Naive thymus-derived CD4-positive, alpha-beta T cell (primary cell): ENCODE measurements at regions not wholly inside any gene's neighbourhood (a gene's known extent, or its start where the extent isn't known, plus 50 kb on each side); places are given as distances from the start of the nearest gene placed in this dataset.

Experiments
- ATAC-seq: fragments of 150-1000 bp; cut with Tn5 transposase; 2 replicates; pipeline ENCODE4 v1.10.0; 2021; ENCODE audit warnings: mild to moderate bottlenecking, moderate library complexity
- CTCF ChIA-PET: fragments of 350-600 bp; sonication (Branson Sonifier 250); formaldehyde crosslinking; loops from one replicate; lab custom pipeline; 2021; ENCODE audit warnings: antibody characterized with exemption; lab: Charles Lee
- POLR2A ChIA-PET: fragments of 350-600 bp; sonication (Branson Sonifier 250); formaldehyde crosslinking; loops from one replicate; lab custom pipeline; 2021; ENCODE audit warnings: antibody characterized with exemption, inconsistent platforms; lab: Charles Lee
- DNase-seq, 9 donors: peaks; one replicate each; pipeline versions ENCODE4 v3.0.0 to v3.0.0-alpha.2; 2020 to 2022; ENCODE audit warnings: mixed read lengths in 1 of 9
- H3K27ac ChIP-seq: one replicate; pipeline ENCODE4 v1.7.0; 2013; ENCODE audit warnings: mild to moderate bottlenecking, low read depth, low read length, moderate library complexity
- H3K27me3 ChIP-seq, 2 donors: one replicate each; pipeline ENCODE4 v1.7.0; 2013; ENCODE audit warnings: low read length in 2 of 2, mild to moderate bottlenecking in 2 of 2, moderate library complexity in 2 of 2; ENCODE audit not compliant: control insufficient read depth in 2 of 2, insufficient read depth in 2 of 2
- H3K36me3 ChIP-seq, 3 experiments: 1 replicate in 2 of 3; 2 replicates in 1 of 3; pipeline ENCODE4 v1.7.0; 2013; ENCODE audit warnings: low read length in 3 of 3, mild to moderate bottlenecking in 3 of 3, moderate library complexity in 1 of 3; ENCODE audit not compliant: insufficient read depth in 3 of 3, control insufficient read depth in 2 of 3
- H3K4me1 ChIP-seq, 2 donors: one replicate each; pipeline ENCODE4 v1.7.0; 2013; ENCODE audit warnings: low read length in 2 of 2, mild to moderate bottlenecking in 2 of 2, moderate library complexity in 1 of 2; ENCODE audit not compliant: control insufficient read depth in 2 of 2, insufficient read depth in 2 of 2
- H3K4me3 ChIP-seq: 2 replicates; pipeline ENCODE4 v1.7.0; 2013; ENCODE audit warnings: mild to moderate bottlenecking, low read length
- H3K9me3 ChIP-seq, 3 experiments: 1 replicate in 2 of 3; 2 replicates in 1 of 3; pipeline ENCODE4 v1.7.0; 2013; ENCODE audit warnings: low read length in 3 of 3; ENCODE audit not compliant: control insufficient read depth in 2 of 3
- H3K27ac Mint-ChIP-seq, 9 donors: one replicate each; pipeline ENCODE4 v1.8.0; 2020 to 2022; ENCODE audit warnings: mixed read lengths in 9 of 9, mild to moderate bottlenecking in 8 of 9, moderate library complexity in 5 of 9, inconsistent platforms in 2 of 9
- H3K27me3 Mint-ChIP-seq, 5 donors: one replicate each; pipeline ENCODE4 v1.8.0; 2021 to 2022; ENCODE audit warnings: mixed read lengths in 5 of 5, mild to moderate bottlenecking in 1 of 5
- H3K36me3 Mint-ChIP-seq, 5 donors: one replicate each; pipeline ENCODE4 v1.8.0; 2020 to 2022; ENCODE audit warnings: mixed read lengths in 5 of 5, mild to moderate bottlenecking in 3 of 5, inconsistent platforms in 1 of 5
- H3K4me1 Mint-ChIP-seq, 7 donors: one replicate each; pipeline ENCODE4 v1.8.0; 2020 to 2022; ENCODE audit warnings: mixed read lengths in 7 of 7, mild to moderate bottlenecking in 3 of 7, inconsistent platforms in 1 of 7
- H3K4me3 Mint-ChIP-seq, 10 donors: one replicate each; pipeline ENCODE4 v1.8.0; 2020 to 2022; ENCODE audit warnings: mild to moderate bottlenecking in 10 of 10, mixed read lengths in 10 of 10, moderate library complexity in 6 of 10, inconsistent platforms in 2 of 10
- H3K9me3 Mint-ChIP-seq, 11 donors: one replicate each; pipeline ENCODE4 v1.8.0; 2020 to 2022; ENCODE audit warnings: mixed read lengths in 11 of 11, mild to moderate bottlenecking in 4 of 11, inconsistent platforms in 1 of 11, moderate library complexity in 1 of 11
- intact Hi-C, 2 donors: fragments of 100-400 bp; cut with micrococcal nuclease; formaldehyde crosslinking; loops; one replicate each; pipeline ENCODE4 v1.15.1; 2023

GRCh38 chr18:39051013-39051412 is 1485.4 kb upstream of the CELF4 start:
- intact Hi-C loops: no loop called here

GRCh38 chr18:39039813-39040212 is 1474.2 kb upstream of the CELF4 start:
- no peaks in the 10 kb centered on the region for H3K27me3 ChIP-seq
- Mint-ChIP-seq H3K36me3 (no peaks in the 10 kb centered on the region), H3K9me3 (peaks cover 0 to 7% (median 2%) of the 10 kb centered on the region in 11 donors), H3K27me3 (no peaks in the 10 kb centered on the region), H3K27ac (no peak overlapping the region), H3K4me1 (no peaks in the 10 kb centered on the region), H3K4me3 (no peak overlapping the region)
- no peaks in the 10 kb centered on the region for H3K36me3 ChIP-seq
- DNase-seq (no peak), ATAC-seq (no peak)
- POLR2A ChIA-PET: no interaction called here
- H3K27ac ChIP-seq: no peak overlapping the region
- intact Hi-C loops: no loop called here
- CTCF ChIA-PET: no interaction called here
- no peaks in the 10 kb centered on the region for H3K4me1 ChIP-seq
- no peak overlapping the region for H3K4me3 ChIP-seq
- H3K9me3 ChIP-seq: no peaks in the 10 kb centered on the region

More at GRCh38 chr18:39051013-39051412, 1485.4 kb upstream of the CELF4 start:
- Mint-ChIP-seq H3K9me3 (peaks cover 0 to 23% (median 2%) of the 10 kb centered on the region in 11 donors), H3K27me3 (no peaks in the 10 kb centered on the region), H3K4me1 (no peaks in the 10 kb centered on the region), H3K4me3 (no peak overlapping the region), H3K27ac (no peak overlapping the region), H3K36me3 (no peaks in the 10 kb centered on the region)
- ChIA-PET CTCF (no interaction called here), POLR2A (no interaction called here)
- no peak for DNase-seq
- ATAC-seq: no peak
- Histone ChIP-seq H3K36me3 (no peaks in the 10 kb centered on the region), H3K27me3 (no peaks in the 10 kb centered on the region), H3K4me3 (no peak overlapping the region), H3K9me3 (no peaks in the 10 kb centered on the region), H3K4me1 (no peaks in the 10 kb centered on the region), H3K27ac (no peak overlapping the region)

GRCh38 chr18:39037925-39038324 is 1472.3 kb upstream of the CELF4 start:
- H3K4me1 ChIP-seq: no peaks in the 10 kb centered on the region
- no peaks in the 10 kb centered on the region for H3K4me1 Mint-ChIP-seq
- POLR2A ChIA-PET: no interaction called here
- DNase-seq (no peak), ATAC-seq (no peak)
- H3K4me3 Mint-ChIP-seq: no peak overlapping the region
- H3K36me3 ChIP-seq: no peaks in the 10 kb centered on the region
- CTCF ChIA-PET: no interaction called here
- H3K9me3 ChIP-seq: no peaks in the 10 kb centered on the region
- no peaks in the 10 kb centered on the region for H3K27me3 ChIP-seq
- no peak overlapping the region for H3K27ac Mint-ChIP-seq
- H3K27ac ChIP-seq: no peak overlapping the region
- no peaks in the 10 kb centered on the region for H3K36me3 Mint-ChIP-seq
- peaks cover 0 to 7% (median 2%) of the 10 kb centered on the region in 11 donors for H3K9me3 Mint-ChIP-seq
- no peaks in the 10 kb centered on the region for H3K27me3 Mint-ChIP-seq
- intact Hi-C loops: no loop called here
- H3K4me3 ChIP-seq: no peak overlapping the region

- POLR2A ChIA-PET: no interaction called here
- H3K9me3 Mint-ChIP-seq: peaks cover 0 to 6% (median 0%) of the 10 kb centered on the region in 11 donors
- intact Hi-C loops: no loop called here
- H3K4me1 Mint-ChIP-seq: no peaks in the 10 kb centered on the region
- H3K27ac Mint-ChIP-seq: no peak overlapping the region
- Histone ChIP-seq H3K9me3 (no peaks in the 10 kb centered on the region), H3K27ac (no peak overlapping the region), H3K4me1 (no peaks in the 10 kb centered on the region), H3K36me3 (no peaks in the 10 kb centered on the region), H3K27me3 (no peaks in the 10 kb centered on the region), H3K4me3 (no peak overlapping the region)
- CTCF ChIA-PET: interaction anchor here (0.6 kb wide), 1 partner anchor 128 kb away, joined by 3 read pairs; no protein-coding TSS in a partner anchor
- DNase-seq (no peak), ATAC-seq (no peak)
- H3K36me3 Mint-ChIP-seq: no peaks in the 10 kb centered on the region
- H3K27me3 Mint-ChIP-seq: no peaks in the 10 kb centered on the region
- no peak overlapping the region for H3K4me3 Mint-ChIP-seq
Measured at GRCh38 chr18:39033312-39033711, 1467.7 kb upstream of the CELF4 start.

- intact Hi-C loops: no loop called here
- Histone ChIP-seq H3K27ac (no peak overlapping the region), H3K9me3 (no peaks in the 10 kb centered on the region), H3K4me1 (no peaks in the 10 kb centered on the region), H3K4me3 (no peak overlapping the region), H3K27me3 (no peaks in the 10 kb centered on the region), H3K36me3 (no peaks in the 10 kb centered on the region)
- Mint-ChIP-seq H3K27ac (no peak overlapping the region), H3K4me3 (no peak overlapping the region), H3K36me3 (no peaks in the 10 kb centered on the region), H3K27me3 (no peaks in the 10 kb centered on the region), H3K9me3 (peaks cover 0 to 3% (median 0%) of the 10 kb centered on the region in 11 donors), H3K4me1 (no peaks in the 10 kb centered on the region)
- ATAC-seq (no peak), DNase-seq (no peak)
- ChIA-PET CTCF (no interaction called here), POLR2A (no interaction called here)
Measured at GRCh38 chr18:39031647-39032046, 1466.0 kb upstream of the CELF4 start.

- ATAC-seq: no peak
- Mint-ChIP-seq H3K27me3 (no peaks in the 10 kb centered on the region), H3K9me3 (peaks cover 0 to 3% (median 0%) of the 10 kb centered on the region in 11 donors)
Measured at GRCh38 chr18:39030124-39030655, 1464.6 kb upstream of the CELF4 start.

GRCh38 chr18:39025531-39025930 is 1459.9 kb upstream of the CELF4 start:
- CTCF ChIA-PET: no interaction called here
- no peak overlapping the region for H3K27ac ChIP-seq
- H3K27me3 Mint-ChIP-seq: no peaks in the 10 kb centered on the region
- intact Hi-C loops: no loop called here
- H3K9me3 Mint-ChIP-seq: peaks cover 0 to 5% (median 0%) of the 10 kb centered on the region in 11 donors
- H3K36me3 ChIP-seq: no peaks in the 10 kb centered on the region
- no peaks in the 10 kb centered on the region for H3K4me1 ChIP-seq
- no peak overlapping the region for H3K4me3 ChIP-seq
- no peaks in the 10 kb centered on the region for H3K36me3 Mint-ChIP-seq
- no peaks in the 10 kb centered on the region for H3K9me3 ChIP-seq
- DNase-seq (no peak), ATAC-seq (no peak)
- no peaks in the 10 kb centered on the region for H3K4me1 Mint-ChIP-seq
- H3K4me3 Mint-ChIP-seq: no peak overlapping the region
- H3K27ac Mint-ChIP-seq: no peak overlapping the region
- no peaks in the 10 kb centered on the region for H3K27me3 ChIP-seq
- POLR2A ChIA-PET: no interaction called here

More at GRCh38 chr18:39030124-39030655, 1464.6 kb upstream of the CELF4 start:
- Mint-ChIP-seq H3K4me3 (no peak overlapping the region), H3K4me1 (no peaks in the 10 kb centered on the region), H3K36me3 (no peaks in the 10 kb centered on the region), H3K27ac (no peak overlapping the region)
- no peaks in the 10 kb centered on the region for H3K27me3 ChIP-seq
- H3K36me3 ChIP-seq: no peaks in the 10 kb centered on the region
- no peaks in the 10 kb centered on the region for H3K9me3 ChIP-seq
- intact Hi-C loops: no loop called here
- DNase-seq: no peak
- no peak overlapping the region for H3K4me3 ChIP-seq
- ChIA-PET POLR2A (no interaction called here), CTCF (no interaction called here)
- H3K4me1 ChIP-seq: no peaks in the 10 kb centered on the region
- H3K27ac ChIP-seq: no peak overlapping the region
